ENCODE measurements at regions not wholly inside any gene's neighbourhood (a gene's known extent, or its start where the extent isn't known, plus 50 kb on each side); places are given as distances from the start of the nearest gene placed in this dataset.
A peak's percentile ranks its signal among the peaks of the same experiment; 100 is the strongest.

GRCh38 chr1:157195521-157196244 lies 57.5 kb upstream of the ETV3 start:
- Mint-ChIP-seq H3K4me3 (no peak overlapping the region), H3K27ac (no peak overlapping the region), H3K27me3 (ENCODE audit: low read depth) (no peaks in the 10 kb centered on the region), H3K9me3 (no peaks in the 10 kb centered on the region), H3K4me1 (peaks cover 14% of the 10 kb centered on the region), H3K36me3 (no peaks in the 10 kb centered on the region)
- DNase-seq (ENCODE audit: low spot score in 2 of 2, unreplicated experiment in 2 of 2): peak in 1 of 2 experiments; percentile 28
- TF ChIP-seq CTCF (IDR thresholded peaks at IDR 0.05; ENCODE audit: unreplicated experiment): no peak

GRCh38 chr1:157194731-157195520 lies 56.7 kb upstream of the ETV3 start:
- Mint-ChIP-seq H3K36me3 (no peaks in the 10 kb centered on the region), H3K4me1 (peaks cover 14% of the 10 kb centered on the region), H3K27ac (no peak overlapping the region), H3K27me3 (ENCODE audit: low read depth) (no peaks in the 10 kb centered on the region), H3K9me3 (no peaks in the 10 kb centered on the region), H3K4me3 (no peak overlapping the region)
- no peak for TF ChIP-seq CTCF (IDR thresholded peaks at IDR 0.05; ENCODE audit: unreplicated experiment)
- DNase-seq (ENCODE audit: low spot score in 2 of 2, unreplicated experiment in 2 of 2): no peak

- TF ChIP-seq CTCF (IDR thresholded peaks at IDR 0.05; ENCODE audit: unreplicated experiment): peak; percentile 67
- Mint-ChIP-seq H3K4me3 (no peak overlapping the region), H3K4me1 (peaks cover 14% of the 10 kb centered on the region), H3K36me3 (no peaks in the 10 kb centered on the region), H3K27ac (no peak overlapping the region), H3K9me3 (no peaks in the 10 kb centered on the region), H3K27me3 (ENCODE audit: low read depth) (no peaks in the 10 kb centered on the region)
- DNase-seq (ENCODE audit: low spot score in 2 of 2, unreplicated experiment in 2 of 2): peak; percentile 54 to 90
Measured at GRCh38 chr1:157193702-157194391, 55.7 kb upstream of the ETV3 start.

- Mint-ChIP-seq H3K9me3 (no peaks in the 10 kb centered on the region), H3K36me3 (no peaks in the 10 kb centered on the region), H3K4me1 (peaks cover 8% of the 10 kb centered on the region), H3K27ac (no peak overlapping the region), H3K4me3 (no peak overlapping the region), H3K27me3 (ENCODE audit: low read depth) (no peaks in the 10 kb centered on the region)
- TF ChIP-seq CTCF (IDR thresholded peaks at IDR 0.05; ENCODE audit: unreplicated experiment): no peak
- DNase-seq (ENCODE audit: low spot score in 2 of 2, unreplicated experiment in 2 of 2): no peak
Measured at GRCh38 chr1:157193219-157193618, 55.0 kb upstream of the ETV3 start.

GRCh38 chr1:157189986-157190982 lies 52.1 kb upstream of the ETV3 start:
- no peak for TF ChIP-seq CTCF (IDR thresholded peaks at IDR 0.05; ENCODE audit: unreplicated experiment)
- H3K27me3 Mint-ChIP-seq (ENCODE audit: low read depth): no peaks in the 10 kb centered on the region
- peaks cover 11% of the 10 kb centered on the region for H3K4me1 Mint-ChIP-seq
- H3K4me3 Mint-ChIP-seq: no peak overlapping the region
- H3K27ac Mint-ChIP-seq: no peak overlapping the region
- no peaks in the 10 kb centered on the region for H3K36me3 Mint-ChIP-seq
- no peaks in the 10 kb centered on the region for H3K9me3 Mint-ChIP-seq
- DNase-seq (ENCODE audit: low spot score in 2 of 2, unreplicated experiment in 2 of 2): no peak
